B cell (primary cell): ENCODE measurements at regions not wholly inside any gene's neighbourhood (a gene's known extent, or its start where the extent isn't known, plus 50 kb on each side); places are given as distances from the start of the nearest gene placed in this dataset.

ENCODE experiments used
- ATAC-seq: fragments of 200-7000 bp; cut with Tn5 transposase; one replicate; pipeline ENCODE4 v1.10.0; 2021; ENCODE audit warnings: low read depth, mild to moderate bottlenecking, moderate number of reproducible peaks, moderate library complexity
- CTCF ChIA-PET: fragments of 350-600 bp; sonication (Branson Sonifier 250); formaldehyde crosslinking; loops from one replicate; lab custom pipeline; 2021; ENCODE audit warnings: antibody characterized with exemption, inconsistent platforms; lab: Charles Lee
- POLR2A ChIA-PET: fragments of 350-600 bp; sonication (Branson Sonifier 250); formaldehyde crosslinking; loops from one replicate; lab custom pipeline; 2021; ENCODE audit warnings: antibody characterized with exemption; lab: Charles Lee
- DNase-seq: peaks from one replicate; pipeline ENCODE4 v3.0.0; 2013
- H2AFZ ChIP-seq: 2 replicates; pipeline ENCODE4 v1.6.1; 2012; ENCODE audit warnings: mild to moderate bottlenecking, low read depth, low read length; ENCODE audit not compliant: insufficient read depth, poor library complexity, severe bottlenecking
- H3K27ac ChIP-seq, 2 donors: 1 replicate in 1 of 2; 2 replicates in 1 of 2; pipeline ENCODE4 v1.5.1; 2012 to 2013; ENCODE audit warnings: low read length in 2 of 2, mild to moderate bottlenecking in 2 of 2, moderate library complexity in 1 of 2
- H3K27me3 ChIP-seq, 4 experiments: fragments of 200-600 bp in 1 of 4; sonication (generic) in 1 of 4; replicated peaks in 1 of 4; 1 replicate in 2 of 4; 2 replicates in 2 of 4; pipeline versions ENCODE4 v1.6.1 to v1.7.0; 2013 to 2016; ENCODE audit warnings: low read length in 3 of 4, mild to moderate bottlenecking in 2 of 4, mixed read lengths in 1 of 4, moderate library complexity in 1 of 4; ENCODE audit not compliant: insufficient read depth in 4 of 4, control insufficient read depth in 3 of 4; ENCODE audit errors: control extremely low read depth in 1 of 4
- H3K36me3 ChIP-seq, 2 experiments: replicated peaks in 1 of 2; 1 replicate in 1 of 2; 2 replicates in 1 of 2; pipeline versions ENCODE4 v1.6.1 to v1.7.1; 2013; ENCODE audit warnings: low read length in 1 of 2; ENCODE audit not compliant: insufficient read depth in 2 of 2, control insufficient read depth in 1 of 2; ENCODE audit errors: control extremely low read depth in 1 of 2, extremely low read depth in 1 of 2
- H3K4me1 ChIP-seq, 2 donors: fragments of 200-600 bp in 1 of 2; sonication (generic) in 1 of 2; 1 replicate in 1 of 2; 2 replicates in 1 of 2; pipeline versions ENCODE4 v1.5.1 to v1.6.1; 2013 to 2017; ENCODE audit warnings: low read length in 2 of 2; ENCODE audit not compliant: control insufficient read depth in 2 of 2, insufficient read depth in 2 of 2
- H3K4me2 ChIP-seq: replicated peaks from 2 replicates; pipeline ENCODE3; 2012; ENCODE audit warnings: mild to moderate bottlenecking, low read depth, low read length; ENCODE audit not compliant: poor library complexity, severe bottlenecking
- H3K4me3 ChIP-seq, 5 experiments: fragments of 200-600 bp in 1 of 5; sonication (generic) in 1 of 5; 1 replicate in 3 of 5; 2 replicates in 2 of 5; pipeline versions ENCODE4 v1.5.1 to v1.7.0; 2011 to 2016; ENCODE audit warnings: low read length in 4 of 5, mild to moderate bottlenecking in 4 of 5, low read depth in 2 of 5, control low read depth in 1 of 5, moderate library complexity in 1 of 5; ENCODE audit not compliant: insufficient read depth in 1 of 5; ENCODE audit errors: control extremely low read depth in 1 of 5, extremely low read depth in 1 of 5
- H3K79me2 ChIP-seq: fragments of 200-600 bp; sonication (generic); one replicate; pipeline ENCODE4 v1.6.0; 2016; ENCODE audit warnings: low read length; ENCODE audit not compliant: control insufficient read depth, insufficient read depth
- H3K9ac ChIP-seq: fragments of 200-600 bp; sonication (generic); 2 replicates; pipeline ENCODE4 v1.6.1; 2017; ENCODE audit warnings: mild to moderate bottlenecking, low read length, moderate library complexity
- H3K9me3 ChIP-seq, 3 donors: one replicate each; pipeline versions ENCODE4 v1.6.1 to v1.7.1; 2013; ENCODE audit warnings: low read length in 2 of 3; ENCODE audit not compliant: control insufficient read depth in 2 of 3, insufficient read depth in 1 of 3; ENCODE audit errors: control extremely low read depth in 1 of 3
- H4K20me1 ChIP-seq: 2 replicates; pipeline ENCODE4 v1.6.0; 2012; ENCODE audit warnings: mild to moderate bottlenecking, low read length; ENCODE audit not compliant: insufficient read depth, control insufficient read depth, poor library complexity, severe bottlenecking
- H3K27ac Mint-ChIP-seq: one replicate; pipeline ENCODE4 v1.8.0; 2021; ENCODE audit warnings: mixed read lengths
- H3K27me3 Mint-ChIP-seq: one replicate; pipeline ENCODE4 v1.8.0; 2021; ENCODE audit warnings: mixed read lengths
- H3K4me1 Mint-ChIP-seq: one replicate; pipeline ENCODE4 v1.8.0; 2021; ENCODE audit warnings: mixed read lengths
- H3K4me3 Mint-ChIP-seq: one replicate; pipeline ENCODE4 v1.8.0; 2021; ENCODE audit warnings: mixed read lengths
- H3K9me3 Mint-ChIP-seq: one replicate; pipeline ENCODE4 v1.8.0; 2022; ENCODE audit warnings: mixed read lengths; ENCODE audit not compliant: insufficient read depth
- EZH2 ChIP-seq: IDR thresholded peaks from 2 replicates; pipeline ENCODE4 v1.6.1; 2012; ENCODE audit warnings: borderline replicate concordance, low read depth, mild to moderate bottlenecking, moderate library complexity, low read length; ENCODE audit not compliant: insufficient read depth, poor library complexity, severe bottlenecking
- WGBS: methylation state at CpG from one replicate; pipeline ENCODE4 v1.1.5; 2013; ENCODE audit warnings: missing lambda C conversion rate; ENCODE audit not compliant: insufficient coverage; 5-methylcytosine and 5-hydroxymethylcytosine counted together
- intact Hi-C: fragments of 100-400 bp; cut with micrococcal nuclease; formaldehyde crosslinking; loops from one replicate; pipeline ENCODE4 v1.10.0; 2022
- TF ChIP-seq, protein P1 (sequence below): fragments of 200-600 bp; IDR thresholded peaks from one replicate; pipeline ENCODE4 v1.8.0; 2022; ENCODE audit warnings: antibody characterized with exemption, mild to moderate bottlenecking

DNA sequence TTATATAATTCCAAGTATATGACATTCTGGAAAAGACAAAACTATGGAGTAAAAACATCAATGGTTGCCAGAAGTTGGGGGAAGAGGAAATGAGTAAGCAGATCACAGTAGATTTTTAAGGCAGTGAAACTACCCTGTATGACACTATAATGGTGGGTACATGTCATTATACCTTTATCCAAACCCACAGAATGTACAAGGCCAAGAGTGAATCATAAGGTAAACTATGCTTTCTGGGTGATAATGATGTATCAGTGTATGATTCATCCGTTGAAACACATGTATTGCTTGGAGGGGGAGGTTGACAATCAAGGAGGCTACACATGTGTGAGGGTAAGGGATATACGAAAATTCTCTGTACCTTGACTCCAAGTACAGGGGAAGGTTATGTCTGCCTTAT, 862.7 kb downstream of the PLA2G4A start:
- H3K9ac ChIP-seq: no peak overlapping the region
- no peak overlapping the region for H3K27ac ChIP-seq
- H3K27me3 ChIP-seq: no peaks in the 10 kb centered on the region
- Mint-ChIP-seq H3K4me1 (no peaks in the 10 kb centered on the region), H3K9me3 (no peaks in the 10 kb centered on the region), H3K27ac (no peak overlapping the region), H3K4me3 (no peak overlapping the region), H3K27me3 (no peaks in the 10 kb centered on the region)
- TF ChIP-seq, protein P1, sequence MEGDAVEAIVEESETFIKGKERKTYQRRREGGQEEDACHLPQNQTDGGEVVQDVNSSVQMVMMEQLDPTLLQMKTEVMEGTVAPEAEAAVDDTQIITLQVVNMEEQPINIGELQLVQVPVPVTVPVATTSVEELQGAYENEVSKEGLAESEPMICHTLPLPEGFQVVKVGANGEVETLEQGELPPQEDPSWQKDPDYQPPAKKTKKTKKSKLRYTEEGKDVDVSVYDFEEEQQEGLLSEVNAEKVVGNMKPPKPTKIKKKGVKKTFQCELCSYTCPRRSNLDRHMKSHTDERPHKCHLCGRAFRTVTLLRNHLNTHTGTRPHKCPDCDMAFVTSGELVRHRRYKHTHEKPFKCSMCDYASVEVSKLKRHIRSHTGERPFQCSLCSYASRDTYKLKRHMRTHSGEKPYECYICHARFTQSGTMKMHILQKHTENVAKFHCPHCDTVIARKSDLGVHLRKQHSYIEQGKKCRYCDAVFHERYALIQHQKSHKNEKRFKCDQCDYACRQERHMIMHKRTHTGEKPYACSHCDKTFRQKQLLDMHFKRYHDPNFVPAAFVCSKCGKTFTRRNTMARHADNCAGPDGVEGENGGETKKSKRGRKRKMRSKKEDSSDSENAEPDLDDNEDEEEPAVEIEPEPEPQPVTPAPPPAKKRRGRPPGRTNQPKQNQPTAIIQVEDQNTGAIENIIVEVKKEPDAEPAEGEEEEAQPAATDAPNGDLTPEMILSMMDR: no peak
- ChIA-PET POLR2A (no interaction called here), CTCF (no interaction called here)
- no peaks in the 10 kb centered on the region for H3K4me1 ChIP-seq
- no peaks in the 10 kb centered on the region for H3K79me2 ChIP-seq
- no peaks in the 10 kb centered on the region for H4K20me1 ChIP-seq
- WGBS: 80% methylated on average over 1 of the region's 2 CpGs
- DNase-seq: no peak
- peaks cover 0 to 5% (median 0%) of the 10 kb centered on the region in 3 donors for H3K9me3 ChIP-seq
- ATAC-seq: no peak
- H3K36me3 ChIP-seq: no peaks in the 10 kb centered on the region
- H2AFZ ChIP-seq: no peak overlapping the region
- no peak overlapping the region for H3K4me2 ChIP-seq
- intact Hi-C loops: no loop called here
- no peak overlapping the region for H3K4me3 ChIP-seq

GRCh38 chr1:187692799-187693198, 864.0 kb downstream of the PLA2G4A start:
- ChIA-PET CTCF (no interaction called here), POLR2A (no interaction called here)
- Histone ChIP-seq H3K27me3 (no peaks in the 10 kb centered on the region), H3K36me3 (no peaks in the 10 kb centered on the region), H3K27ac (no peak overlapping the region), H3K9me3 (peaks cover 0 to 5% (median 0%) of the 10 kb centered on the region in 3 donors), H3K79me2 (no peaks in the 10 kb centered on the region), H3K4me1 (no peaks in the 10 kb centered on the region), H3K4me2 (no peak overlapping the region), H2AFZ (no peak overlapping the region), H3K4me3 (no peak overlapping the region), H3K9ac (no peak overlapping the region), H4K20me1 (no peaks in the 10 kb centered on the region)
- ATAC-seq (no peak), DNase-seq (no peak)
- H3K27me3 Mint-ChIP-seq: no peaks in the 10 kb centered on the region
- intact Hi-C loops: no loop called here
- H3K27ac Mint-ChIP-seq: no peak overlapping the region
- no peaks in the 10 kb centered on the region for H3K9me3 Mint-ChIP-seq
- 68% methylated on average over 2 of the region's 5 CpGs for WGBS
- H3K4me3 Mint-ChIP-seq: no peak overlapping the region
- H3K4me1 Mint-ChIP-seq: no peaks in the 10 kb centered on the region
- TF ChIP-seq, protein P1: no peak
- TF ChIP-seq EZH2: no peak
